HG03558 (cell line): ENCODE measurements at regions not wholly inside any gene's neighbourhood (a gene's known extent, or its start where the extent isn't known, plus 50 kb on each side); places are given as distances from the start of the nearest gene placed in this dataset.
"Not testable (repeated sequence)": the region's sequence is repeated elsewhere in the genome, so short reads cannot be mapped to it uniquely, and the experiment has no call there.

Source experiments
- ATAC-seq: cut with Tn5 transposase; IDR thresholded peaks from one replicate; pipeline ENCODE4 v1.9.1; 2021; ENCODE audit warnings: moderate number of reproducible peaks; ENCODE audit not compliant: unreplicated experiment; ENCODE audit errors: extremely low read depth

GRCh38 chrX:122913764-122914163 is 270.3 kb upstream of the GRIA3 start:
- no peak for ATAC-seq

GRCh38 chrX:122914256-122914655 is 269.8 kb upstream of the GRIA3 start:
- no peak for ATAC-seq

- no peak for ATAC-seq
These were observed 249.9 kb upstream of the GRIA3 start for GRCh38 chrX:122934131-122934530.

GRCh38 chrX:122940199-122940598 is 243.9 kb upstream of the GRIA3 start:
- no peak for ATAC-seq

GRCh38 chrX:122941806-122942205 is 242.3 kb upstream of the GRIA3 start:
- no peak for ATAC-seq

GRCh38 chrX:122943918-122944317 is 240.2 kb upstream of the GRIA3 start:
- ATAC-seq = no peak

GRCh38 chrX:122945328-122945727 is 238.8 kb upstream of the GRIA3 start:
- ATAC-seq = no peak

GRCh38 chrX:122972604-122973003 is 211.5 kb upstream of the GRIA3 start:
- no peak for ATAC-seq

- no peak for ATAC-seq
These were observed 201.6 kb upstream of the GRIA3 start for GRCh38 chrX:122982521-122982920.

- ATAC-seq = not testable (repeated sequence)
These were observed 181.2 kb upstream of the GRIA3 start for GRCh38 chrX:123002844-123003243.

GRCh38 chrX:123013141-123013540 is 170.9 kb upstream of the GRIA3 start:
- no peak for ATAC-seq

- no peak for ATAC-seq
These were observed 147.7 kb upstream of the GRIA3 start for GRCh38 chrX:123036401-123036800.

GRCh38 chrX:123049071-123049625 is 134.9 kb upstream of the GRIA3 start:
- ATAC-seq = no peak

GRCh38 chrX:123060986-123061385 is 123.1 kb upstream of the GRIA3 start:
- ATAC-seq = no peak

- ATAC-seq = no peak
These were observed 120.0 kb upstream of the GRIA3 start for GRCh38 chrX:123064053-123064452.

- ATAC-seq = no peak
These were observed 111.2 kb upstream of the GRIA3 start for GRCh38 chrX:123072686-123073385.

GRCh38 chrX:123075947-123076561 is 108.0 kb upstream of the GRIA3 start:
- ATAC-seq = no peak

GRCh38 chrX:123077631-123078030 is 106.4 kb upstream of the GRIA3 start:
- no peak for ATAC-seq

- ATAC-seq = no peak
These were observed 104.0 kb upstream of the GRIA3 start for GRCh38 chrX:123080065-123080464.

- ATAC-seq = no peak
These were observed 102.3 kb upstream of the GRIA3 start for GRCh38 chrX:123081776-123082175.

GRCh38 chrX:123083924-123084323 is 100.2 kb upstream of the GRIA3 start:
- no peak for ATAC-seq

- ATAC-seq = no peak
These were observed 99.3 kb upstream of the GRIA3 start for GRCh38 chrX:123084797-123085196.
